ENCODE measurements at regions not wholly inside any gene's neighbourhood (a gene's known extent, or its start where the extent isn't known, plus 50 kb on each side); places are given as distances from the start of the nearest gene placed in this dataset.

GRCh38 chr1:221812088-221812752, 70.3 kb upstream of the DUSP10 start:
- DNase-seq (ENCODE audit: low spot score): no peak

GRCh38 chr1:221810406-221810805, 68.5 kb upstream of the DUSP10 start:
- no peak for DNase-seq (ENCODE audit: low spot score)

- DNase-seq (ENCODE audit: low spot score): no peak
These were observed 67.5 kb upstream of the DUSP10 start for GRCh38 chr1:221809091-221810029.

- DNase-seq (ENCODE audit: low spot score): no peak
These were observed 65.1 kb upstream of the DUSP10 start for GRCh38 chr1:221806984-221807383.

GRCh38 chr1:221806236-221806635, 64.3 kb upstream of the DUSP10 start:
- DNase-seq (ENCODE audit: low spot score): no peak

- DNase-seq (ENCODE audit: low spot score): no peak
These were observed 63.2 kb upstream of the DUSP10 start for GRCh38 chr1:221805121-221805520.

GRCh38 chr1:221804303-221804702, 62.4 kb upstream of the DUSP10 start:
- no peak for DNase-seq (ENCODE audit: low spot score)

GRCh38 chr1:221801773-221802516, 60.1 kb upstream of the DUSP10 start:
- DNase-seq (ENCODE audit: low spot score): no peak

GRCh38 chr1:221801251-221801661, 59.4 kb upstream of the DUSP10 start:
- no peak for DNase-seq (ENCODE audit: low spot score)

GRCh38 chr1:221800831-221801230, 58.9 kb upstream of the DUSP10 start:
- no peak for DNase-seq (ENCODE audit: low spot score)

GRCh38 chr1:221797506-221797905, 55.6 kb upstream of the DUSP10 start:
- DNase-seq (ENCODE audit: low spot score): no peak

- DNase-seq (ENCODE audit: low spot score): no peak
These were observed 54.8 kb upstream of the DUSP10 start for GRCh38 chr1:221796700-221797099.

GRCh38 chr1:221795380-221795779, 53.5 kb upstream of the DUSP10 start:
- DNase-seq (ENCODE audit: low spot score): no peak

- DNase-seq (ENCODE audit: low spot score): no peak
These were observed 53.0 kb upstream of the DUSP10 start for GRCh38 chr1:221794935-221795334.

- DNase-seq (ENCODE audit: low spot score): no peak
These were observed 52.3 kb upstream of the DUSP10 start for GRCh38 chr1:221794079-221794670.

- DNase-seq (ENCODE audit: low spot score): no peak
These were observed 51.7 kb upstream of the DUSP10 start for GRCh38 chr1:221793439-221794078.

- DNase-seq (ENCODE audit: low spot score): no peak
These were observed 50.0 kb upstream of the DUSP10 start for GRCh38 chr1:221791846-221792245.
